ENCODE measurements at regions not wholly inside any gene's neighbourhood (a gene's known extent, or its start where the extent isn't known, plus 50 kb on each side); places are given as distances from the start of the nearest gene placed in this dataset.

DNA sequence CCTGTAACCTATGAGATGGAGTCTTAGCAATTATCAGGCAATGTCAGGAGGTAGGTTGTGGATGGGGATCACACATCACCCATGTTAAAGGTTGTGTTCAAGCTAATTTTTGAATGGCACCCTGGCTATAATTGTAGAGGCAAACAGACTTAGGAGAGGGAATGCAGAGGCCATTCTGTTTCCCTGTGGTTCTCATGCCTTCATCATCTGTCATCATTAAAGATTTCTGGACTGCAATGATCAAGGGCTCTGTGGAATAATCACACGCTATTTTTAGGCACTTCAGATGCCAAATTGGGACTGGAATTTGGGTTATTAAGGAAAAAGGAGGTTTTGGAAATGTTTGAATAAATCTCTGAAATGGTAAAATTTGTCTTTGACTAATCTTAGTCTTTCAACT, 1065.4 kb downstream of the TAF11L14 start:
- H3K36me3 ChIP-seq (ENCODE audit: low read depth) = no peaks in the 10 kb centered on the region
- no peak overlapping the region for H3K9ac ChIP-seq
- H3K4me3 ChIP-seq = no peak overlapping the region
- no peak for DNase-seq
- no peaks in the 10 kb centered on the region for H3K4me1 ChIP-seq (ENCODE audit: insufficient read depth)
- no peaks in the 10 kb centered on the region for H3K27me3 ChIP-seq (replicated peaks; ENCODE audit: insufficient read depth)
- H3K4me2 ChIP-seq (ENCODE audit: unreplicated experiment) = no peak overlapping the region
- no peaks in the 10 kb centered on the region for H3F3A ChIP-seq (ENCODE audit: insufficient read depth)
- in situ Hi-C loops (cut with MboI) = no loop called here
- H3K27ac ChIP-seq = no peak overlapping the region
- H4K20me1 ChIP-seq (ENCODE audit: insufficient read depth) = no peaks in the 10 kb centered on the region
- H3K9me3 ChIP-seq (ENCODE audit: low read depth) = no peaks in the 10 kb centered on the region
- WGBS, 2 experiments (ENCODE audit: low coverage in 1 of 2, low lambda C conversion rate in 2 of 2, missing lambda C conversion rate in 2 of 2) = 3 to 4% methylated on average over 1 of the region's 1 CpG
- H2AFZ ChIP-seq = no peak overlapping the region
- no peaks in the 10 kb centered on the region for H3K79me2 ChIP-seq (ENCODE audit: insufficient read depth)
- no peaks in the 10 kb centered on the region for H3K9me2 ChIP-seq (ENCODE audit: insufficient read depth)
- TF ChIP-seq EZH2phosphoT487 (IDR thresholded peaks at IDR 0.05; ENCODE audit: insufficient read depth, low read depth) (no peak), EZH2 (IDR thresholded peaks at IDR 0.05; ENCODE audit: insufficient read depth, poor library complexity, severe bottlenecking) (no peak)

DNA sequence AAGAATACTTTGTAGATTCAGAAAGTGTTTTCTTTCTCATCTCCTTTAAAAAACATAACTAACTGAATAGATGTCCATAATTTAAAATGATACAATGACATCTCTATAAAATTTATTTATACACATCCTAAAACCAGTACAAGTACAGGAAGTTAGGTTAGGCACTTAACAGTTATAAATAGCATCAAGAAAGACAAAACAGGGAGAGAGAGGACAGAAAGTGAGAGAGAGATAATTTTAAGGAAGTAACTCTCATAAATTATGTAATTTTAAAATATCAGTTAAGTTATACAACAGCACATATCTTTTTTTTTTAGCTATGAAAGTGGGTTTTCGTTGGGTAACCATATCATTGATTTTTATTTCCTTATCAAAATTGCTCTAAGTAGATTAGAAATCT, 1068.6 kb downstream of the TAF11L14 start:
- no peaks in the 10 kb centered on the region for H3K9me2 ChIP-seq (ENCODE audit: insufficient read depth)
- 0 to 2% methylated on average over 1 of the region's 1 CpG for WGBS, 2 experiments (ENCODE audit: low coverage in 1 of 2, low lambda C conversion rate in 2 of 2, missing lambda C conversion rate in 2 of 2)
- H3K4me2 ChIP-seq (ENCODE audit: unreplicated experiment) = no peak overlapping the region
- H3K79me2 ChIP-seq (ENCODE audit: insufficient read depth) = no peaks in the 10 kb centered on the region
- no peaks in the 10 kb centered on the region for H3K36me3 ChIP-seq (ENCODE audit: low read depth)
- in situ Hi-C loops (cut with MboI) = no loop called here
- H3K27me3 ChIP-seq (replicated peaks; ENCODE audit: insufficient read depth) = no peaks in the 10 kb centered on the region
- no peaks in the 10 kb centered on the region for H3K4me1 ChIP-seq (ENCODE audit: insufficient read depth)
- no peak overlapping the region for H3K9ac ChIP-seq
- H3K27ac ChIP-seq = no peak overlapping the region
- no peak overlapping the region for H3K4me3 ChIP-seq
- H2AFZ ChIP-seq = no peak overlapping the region
- no peak for TF ChIP-seq EZH2 (IDR thresholded peaks at IDR 0.05; ENCODE audit: insufficient read depth, poor library complexity, severe bottlenecking)
- no peak for TF ChIP-seq EZH2phosphoT487 (IDR thresholded peaks at IDR 0.05; ENCODE audit: insufficient read depth, low read depth)
- no peaks in the 10 kb centered on the region for H3K9me3 ChIP-seq (ENCODE audit: low read depth)
- DNase-seq = no peak
- no peaks in the 10 kb centered on the region for H4K20me1 ChIP-seq (ENCODE audit: insufficient read depth)
- H3F3A ChIP-seq (ENCODE audit: insufficient read depth) = no peaks in the 10 kb centered on the region

DNA sequence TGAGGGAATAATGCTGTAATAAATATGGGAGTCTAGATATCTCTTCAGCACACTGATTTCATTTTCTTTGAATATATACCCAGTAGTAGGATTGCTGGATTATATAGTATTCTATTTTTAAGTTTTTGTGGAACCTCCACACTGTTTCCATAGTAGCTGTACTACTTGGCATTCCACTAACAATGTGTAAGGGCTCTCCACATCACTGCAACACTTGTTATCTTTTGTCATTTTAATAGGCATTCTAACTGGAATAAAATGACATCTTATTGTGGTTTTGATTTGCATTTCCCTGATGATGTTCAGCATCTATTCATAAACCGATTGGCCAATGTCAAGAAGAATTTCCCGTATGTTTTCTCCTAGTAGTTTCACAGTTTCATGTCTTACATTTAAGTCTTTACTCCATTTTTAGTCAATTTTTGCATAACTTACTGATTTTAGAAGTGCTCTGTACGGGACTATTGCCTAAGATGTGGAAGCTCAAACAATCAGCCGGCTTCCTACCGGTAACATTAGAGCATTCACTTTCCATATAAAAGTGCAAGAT, 1078.8 kb downstream of the TAF11L14 start:
- H3K9me2 ChIP-seq (ENCODE audit: insufficient read depth) = no peaks in the 10 kb centered on the region; the same call in 1 of the 2 replicates
- TF ChIP-seq EZH2phosphoT487 (IDR thresholded peaks at IDR 0.05; ENCODE audit: insufficient read depth, low read depth) = no peak
- no peak for TF ChIP-seq EZH2 (IDR thresholded peaks at IDR 0.05; ENCODE audit: insufficient read depth, poor library complexity, severe bottlenecking)
- H3K79me2 ChIP-seq (ENCODE audit: insufficient read depth) = no peaks in the 10 kb centered on the region
- no peaks in the 10 kb centered on the region for H3K4me1 ChIP-seq (ENCODE audit: insufficient read depth)
- no peak overlapping the region for H3K9ac ChIP-seq
- in situ Hi-C loops (cut with MboI) = no loop called here
- H3K27me3 ChIP-seq (replicated peaks; ENCODE audit: insufficient read depth) = no peaks in the 10 kb centered on the region
- no peaks in the 10 kb centered on the region for H3F3A ChIP-seq (ENCODE audit: insufficient read depth)
- no peak overlapping the region for H2AFZ ChIP-seq
- H3K4me3 ChIP-seq = no peak overlapping the region
- no peak for DNase-seq
- H3K9me3 ChIP-seq (ENCODE audit: low read depth) = no peaks in the 10 kb centered on the region
- H3K4me2 ChIP-seq (ENCODE audit: unreplicated experiment) = no peak overlapping the region
- 33 to 41% methylated on average over 5 of the region's 5 CpGs for WGBS, 2 experiments (ENCODE audit: low coverage in 1 of 2, low lambda C conversion rate in 2 of 2, missing lambda C conversion rate in 2 of 2)
- H3K36me3 ChIP-seq (ENCODE audit: low read depth) = no peaks in the 10 kb centered on the region
- no peak overlapping the region for H3K27ac ChIP-seq
- no peaks in the 10 kb centered on the region for H4K20me1 ChIP-seq (ENCODE audit: insufficient read depth)

DNA sequence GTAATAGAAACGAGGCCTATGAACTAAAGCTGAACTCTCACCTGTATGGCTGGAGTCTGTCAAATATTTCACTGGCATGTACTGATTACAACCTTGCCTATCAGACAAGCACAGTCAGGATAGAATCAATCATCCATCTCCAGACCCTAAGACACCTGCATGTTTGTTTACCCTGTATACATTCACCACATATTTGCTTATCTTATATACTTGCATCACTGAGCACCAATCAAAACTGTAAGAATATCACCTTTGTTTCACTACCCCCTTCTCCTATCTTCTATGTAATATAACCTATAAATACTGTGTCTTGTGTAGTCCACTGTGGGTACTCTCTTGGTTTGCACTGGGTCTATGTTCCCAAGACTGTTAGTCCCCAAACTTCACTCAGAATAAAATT, 1085.7 kb downstream of the TAF11L14 start:
- H3K4me2 ChIP-seq (ENCODE audit: unreplicated experiment) = no peak overlapping the region
- no peak overlapping the region for H2AFZ ChIP-seq
- 0 to 4% methylated on average over 1 of the region's 1 CpG for WGBS, 2 experiments (ENCODE audit: low coverage in 1 of 2, low lambda C conversion rate in 2 of 2, missing lambda C conversion rate in 2 of 2)
- no peaks in the 10 kb centered on the region for H4K20me1 ChIP-seq (ENCODE audit: insufficient read depth)
- no peaks in the 10 kb centered on the region for H3F3A ChIP-seq (ENCODE audit: insufficient read depth)
- H3K9me3 ChIP-seq (ENCODE audit: low read depth) = no peaks in the 10 kb centered on the region
- TF ChIP-seq EZH2phosphoT487 (IDR thresholded peaks at IDR 0.05; ENCODE audit: insufficient read depth, low read depth) = no peak
- no peak for TF ChIP-seq EZH2 (IDR thresholded peaks at IDR 0.05; ENCODE audit: insufficient read depth, poor library complexity, severe bottlenecking)
- H3K9ac ChIP-seq = no peak overlapping the region
- in situ Hi-C loops (cut with MboI) = no loop called here
- no peaks in the 10 kb centered on the region for H3K36me3 ChIP-seq (ENCODE audit: low read depth)
- H3K4me3 ChIP-seq = no peak overlapping the region
- H3K27ac ChIP-seq = no peak overlapping the region
- no peak for DNase-seq
- H3K4me1 ChIP-seq (ENCODE audit: insufficient read depth) = no peaks in the 10 kb centered on the region
- H3K27me3 ChIP-seq (replicated peaks; ENCODE audit: insufficient read depth) = no peaks in the 10 kb centered on the region
- no peaks in the 10 kb centered on the region for H3K9me2 ChIP-seq (ENCODE audit: insufficient read depth)
- no peaks in the 10 kb centered on the region for H3K79me2 ChIP-seq (ENCODE audit: insufficient read depth)
